ENCODE measurements at regions not wholly inside any gene's neighbourhood (a gene's known extent, or its start where the extent isn't known, plus 50 kb on each side); places are given as distances from the start of the nearest gene placed in this dataset.

- H3K9me3 ChIP-seq (ENCODE audit: low read depth), result no peaks in the 10 kb centered on the region
- no peaks in the 10 kb centered on the region for H3K9me2 ChIP-seq (replicated peaks; ENCODE audit: insufficient read depth)
- DNase-seq (ENCODE audit: low spot score), result no peak
- H3K4me2 ChIP-seq, result no peak overlapping the region
- H3K79me2 ChIP-seq, result no peaks in the 10 kb centered on the region
- TF ChIP-seq EZH2phosphoT487 (IDR thresholded peaks at IDR 0.05; ENCODE audit: low read depth, severe bottlenecking, unreplicated experiment), result no peak
- no peak for TF ChIP-seq EZH2 (IDR thresholded peaks at IDR 0.05; ENCODE audit: borderline replicate concordance)
- TF ChIP-seq CTCF (IDR thresholded peaks at IDR 0.05; ENCODE audit: poor library complexity), result no peak
- peaks cover 8% of the 10 kb centered on the region for H3K4me1 ChIP-seq (ENCODE audit: insufficient read depth)
- H3K36me3 ChIP-seq (replicated peaks; ENCODE audit: insufficient read depth, low read depth), result no peaks in the 10 kb centered on the region
- no peaks in the 10 kb centered on the region for H3K27me3 ChIP-seq
- H3K4me3 ChIP-seq, result no peak overlapping the region
- no peaks in the 10 kb centered on the region for H4K20me1 ChIP-seq (ENCODE audit: insufficient read depth, poor library complexity, severe bottlenecking)
- H3K27ac ChIP-seq, result no peak overlapping the region
- 81% methylated on average over 15 of the region's 15 CpGs for WGBS (ENCODE audit: low lambda C conversion rate, missing lambda C conversion rate)
- H2AFZ ChIP-seq, result no peak overlapping the region
Observed at GRCh38 chr5:56454219-56454862, 221.2 kb upstream of the ANKRD55 start.

GRCh38 chr5:56451742-56452141 is 218.6 kb upstream of the ANKRD55 start:
- no peaks in the 10 kb centered on the region for H3K9me3 ChIP-seq (ENCODE audit: low read depth)
- H4K20me1 ChIP-seq (ENCODE audit: insufficient read depth, poor library complexity, severe bottlenecking), result no peaks in the 10 kb centered on the region
- no peak overlapping the region for H3K27ac ChIP-seq
- no peaks in the 10 kb centered on the region for H3K79me2 ChIP-seq
- H2AFZ ChIP-seq, result no peak overlapping the region
- H3K4me3 ChIP-seq, result no peak overlapping the region
- no peak for TF ChIP-seq CTCF (IDR thresholded peaks at IDR 0.05; ENCODE audit: poor library complexity)
- TF ChIP-seq EZH2 (IDR thresholded peaks at IDR 0.05; ENCODE audit: borderline replicate concordance), result no peak
- TF ChIP-seq EZH2phosphoT487 (IDR thresholded peaks at IDR 0.05; ENCODE audit: low read depth, severe bottlenecking, unreplicated experiment), result no peak
- WGBS (ENCODE audit: low lambda C conversion rate, missing lambda C conversion rate), result 87% methylated on average over 7 of the region's 7 CpGs
- peaks cover 7% of the 10 kb centered on the region for H3K4me1 ChIP-seq (ENCODE audit: insufficient read depth)
- H3K27me3 ChIP-seq, result no peaks in the 10 kb centered on the region
- no peak overlapping the region for H3K4me2 ChIP-seq
- H3K9me2 ChIP-seq (replicated peaks; ENCODE audit: insufficient read depth), result no peaks in the 10 kb centered on the region
- no peak for DNase-seq (ENCODE audit: low spot score)
- H3K36me3 ChIP-seq (replicated peaks; ENCODE audit: insufficient read depth, low read depth), result no peaks in the 10 kb centered on the region

- Histone ChIP-seq H2AFZ (no peak overlapping the region), H3K9me2 (replicated peaks; ENCODE audit: insufficient read depth) (no peaks in the 10 kb centered on the region), H3K4me2 (no peak overlapping the region), H3K27me3 (no peaks in the 10 kb centered on the region), H3K4me1 (ENCODE audit: insufficient read depth) (peaks cover 7% of the 10 kb centered on the region), H3K4me3 (no peak overlapping the region), H3K27ac (no peak overlapping the region), H3K9me3 (ENCODE audit: low read depth) (no peaks in the 10 kb centered on the region), H3K79me2 (no peaks in the 10 kb centered on the region), H3K36me3 (replicated peaks; ENCODE audit: insufficient read depth, low read depth) (no peaks in the 10 kb centered on the region), H4K20me1 (ENCODE audit: insufficient read depth, poor library complexity, severe bottlenecking) (no peaks in the 10 kb centered on the region)
- TF ChIP-seq CTCF (IDR thresholded peaks at IDR 0.05; ENCODE audit: poor library complexity), result no peak
- TF ChIP-seq EZH2phosphoT487 (IDR thresholded peaks at IDR 0.05; ENCODE audit: low read depth, severe bottlenecking, unreplicated experiment), result no peak
- TF ChIP-seq EZH2 (IDR thresholded peaks at IDR 0.05; ENCODE audit: borderline replicate concordance), result no peak
- 83% methylated on average over 8 of the region's 8 CpGs for WGBS (ENCODE audit: low lambda C conversion rate, missing lambda C conversion rate)
- DNase-seq (ENCODE audit: low spot score), result no peak
Observed at GRCh38 chr5:56450766-56451165, 217.6 kb upstream of the ANKRD55 start.
